Mucosa of descending colon (tissue), 3 donors: ENCODE measurements at regions not wholly inside any gene's neighbourhood (a gene's known extent, or its start where the extent isn't known, plus 50 kb on each side); places are given as distances from the start of the nearest gene placed in this dataset.

Experiments
- ATAC-seq: fragments of 200-7000 bp; cut with Tn5 transposase; one replicate; pipeline ENCODE4 v1.9.1; 2020; ENCODE audit warnings: mild to moderate bottlenecking, moderate library complexity
- DNase-seq, 3 donors: peaks; one replicate each; pipeline ENCODE4 v3.0.0-alpha.2; 2020
- H3K36me3 ChIP-seq: fragments of 200-600 bp; one replicate; pipeline ENCODE4 v1.8.0; 2021; ENCODE audit warnings: low read depth, mild to moderate bottlenecking
- H3K4me1 ChIP-seq: fragments of 200-600 bp; one replicate; pipeline ENCODE4 v1.8.0; 2021; ENCODE audit warnings: low read depth, mild to moderate bottlenecking
- H3K4me3 ChIP-seq: fragments of 200-600 bp; one replicate; pipeline ENCODE4 v1.8.0; 2021; ENCODE audit warnings: mild to moderate bottlenecking
- H3K9me3 ChIP-seq: fragments of 200-600 bp; one replicate; pipeline ENCODE4 v1.8.0; 2021; ENCODE audit warnings: mild to moderate bottlenecking
- intact Hi-C, 2 donors: fragments of 100-400 bp; cut with DNase I in 1 of 2; cut with micrococcal nuclease in 1 of 2; formaldehyde crosslinking; loops; one replicate each; pipeline versions ENCODE4 v1.11.0 to v1.11.1; 2022; cut with DNase I, micrococcal nuclease
- TF ChIP-seq, protein P1 (sequence below): fragments of 200-600 bp; IDR thresholded peaks from one replicate; pipeline ENCODE4 v1.8.0; 2022; ENCODE audit warnings: antibody characterized with exemption, mild to moderate bottlenecking
- donor health status: DM: no; HTN: no; CAD: no; lungs with moderate emphysema.
- donor health status: DM: no; HTN: no; CAD: no.
- donor health status: DM: no; HTN: yes; CAD: no.

DNA sequence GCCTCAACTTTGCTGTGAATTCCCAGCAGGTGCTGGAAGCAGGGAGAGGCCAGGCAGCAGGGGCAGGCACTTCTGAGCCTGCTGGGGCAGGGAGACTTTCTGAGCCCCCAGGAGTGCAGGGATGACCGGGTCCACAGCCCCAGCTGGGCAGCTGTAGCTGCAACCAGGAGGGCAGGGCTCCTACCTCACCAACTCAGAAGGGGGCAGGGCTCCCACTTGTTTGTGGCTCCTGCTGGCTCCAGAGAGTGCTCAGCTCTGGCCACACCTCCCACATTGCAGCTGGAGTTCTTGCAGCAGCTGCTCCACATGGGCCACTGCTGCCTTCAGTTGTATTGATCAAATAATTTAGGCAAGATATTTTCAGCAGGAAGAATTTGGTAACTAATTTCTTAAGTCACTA lies 812.3 kb downstream of the NSUN3 start:
- TF ChIP-seq, protein P1, sequence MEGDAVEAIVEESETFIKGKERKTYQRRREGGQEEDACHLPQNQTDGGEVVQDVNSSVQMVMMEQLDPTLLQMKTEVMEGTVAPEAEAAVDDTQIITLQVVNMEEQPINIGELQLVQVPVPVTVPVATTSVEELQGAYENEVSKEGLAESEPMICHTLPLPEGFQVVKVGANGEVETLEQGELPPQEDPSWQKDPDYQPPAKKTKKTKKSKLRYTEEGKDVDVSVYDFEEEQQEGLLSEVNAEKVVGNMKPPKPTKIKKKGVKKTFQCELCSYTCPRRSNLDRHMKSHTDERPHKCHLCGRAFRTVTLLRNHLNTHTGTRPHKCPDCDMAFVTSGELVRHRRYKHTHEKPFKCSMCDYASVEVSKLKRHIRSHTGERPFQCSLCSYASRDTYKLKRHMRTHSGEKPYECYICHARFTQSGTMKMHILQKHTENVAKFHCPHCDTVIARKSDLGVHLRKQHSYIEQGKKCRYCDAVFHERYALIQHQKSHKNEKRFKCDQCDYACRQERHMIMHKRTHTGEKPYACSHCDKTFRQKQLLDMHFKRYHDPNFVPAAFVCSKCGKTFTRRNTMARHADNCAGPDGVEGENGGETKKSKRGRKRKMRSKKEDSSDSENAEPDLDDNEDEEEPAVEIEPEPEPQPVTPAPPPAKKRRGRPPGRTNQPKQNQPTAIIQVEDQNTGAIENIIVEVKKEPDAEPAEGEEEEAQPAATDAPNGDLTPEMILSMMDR = no peak
- H3K36me3 ChIP-seq = no peaks in the 10 kb centered on the region
- no peak for DNase-seq
- H3K4me3 ChIP-seq = no peak overlapping the region
- intact Hi-C loops = no loop called here
- no peak for ATAC-seq
- no peaks in the 10 kb centered on the region for H3K4me1 ChIP-seq
- no peaks in the 10 kb centered on the region for H3K9me3 ChIP-seq

DNA sequence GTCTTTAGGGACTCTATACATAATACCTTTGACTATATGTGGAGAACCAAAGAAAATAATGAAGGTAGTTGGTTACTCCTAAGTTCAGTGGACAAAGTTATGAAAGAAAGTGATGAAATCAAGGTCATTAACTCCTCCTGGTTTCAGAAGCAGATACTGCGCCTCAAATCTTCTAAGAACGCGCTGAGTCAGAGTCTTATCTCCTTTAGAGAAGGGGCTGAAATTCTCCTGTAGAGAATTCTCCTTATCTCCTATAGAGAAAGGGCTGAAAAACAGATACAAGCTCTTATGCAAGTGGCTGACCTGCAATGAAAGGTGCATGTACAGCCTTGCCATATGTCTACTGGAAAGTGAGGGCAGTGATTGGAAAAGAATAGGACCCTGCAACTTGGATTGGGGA lies 824.2 kb downstream of the NSUN3 start:
- no peak for DNase-seq

DNA sequence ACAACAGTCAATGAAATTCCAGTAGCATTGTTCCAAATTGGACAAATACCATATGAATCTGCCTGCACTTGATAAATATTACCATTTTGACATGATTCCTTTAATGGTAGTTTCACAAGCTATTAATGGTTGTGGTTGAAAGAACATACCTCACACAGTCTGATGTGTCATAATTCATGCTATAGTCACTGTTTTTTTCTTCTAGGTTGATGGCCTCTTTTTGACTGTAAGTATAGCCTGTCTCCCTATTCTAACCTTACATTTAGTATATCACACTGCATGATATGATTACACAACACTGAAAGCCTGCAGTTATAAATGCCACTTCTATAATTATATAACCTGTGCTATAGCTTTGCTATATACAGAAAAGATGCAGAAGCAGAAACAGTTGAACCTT lies 834.1 kb downstream of the NSUN3 start:
- TF ChIP-seq, protein P1 = no peak
- intact Hi-C loops = no loop called here
- H3K36me3 ChIP-seq = no peaks in the 10 kb centered on the region
- no peak overlapping the region for H3K4me3 ChIP-seq
- no peaks in the 10 kb centered on the region for H3K9me3 ChIP-seq
- no peak for ATAC-seq
- DNase-seq = no peak
- no peaks in the 10 kb centered on the region for H3K4me1 ChIP-seq

More for the DNA sequence above, 824.2 kb downstream of the NSUN3 start:
- ATAC-seq = no peak
- Histone ChIP-seq H3K4me1 (no peaks in the 10 kb centered on the region), H3K4me3 (no peak overlapping the region), H3K9me3 (no peaks in the 10 kb centered on the region), H3K36me3 (no peaks in the 10 kb centered on the region)
- intact Hi-C loops = no loop called here
- TF ChIP-seq, protein P1 = no peak

DNA sequence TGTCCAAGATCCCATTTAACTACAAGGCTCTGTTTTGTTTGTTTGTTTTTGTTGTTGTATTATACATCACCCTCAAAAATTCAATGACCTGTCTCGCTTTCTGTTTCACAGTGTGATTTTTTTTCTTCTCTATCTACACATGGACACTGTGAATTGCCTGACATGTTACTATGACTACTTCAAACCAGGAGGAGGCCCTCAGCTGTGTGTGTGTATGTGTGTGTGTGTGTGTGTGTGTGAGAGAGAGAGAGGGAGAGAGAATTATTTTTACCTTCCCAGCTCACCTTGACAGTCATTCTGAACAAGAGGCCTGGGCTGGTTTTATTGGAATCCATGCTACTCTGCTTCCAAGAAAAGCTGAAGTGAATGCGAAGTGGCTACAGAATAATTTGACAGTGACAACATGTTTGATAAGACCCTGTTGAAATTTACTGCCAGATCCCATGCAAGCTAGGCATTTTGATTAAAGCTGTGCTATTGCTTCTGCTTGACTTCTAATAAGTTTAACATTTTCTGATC lies 841.4 kb downstream of the NSUN3 start:
- ATAC-seq = no peak
- no peak for DNase-seq
- no peaks in the 10 kb centered on the region for H3K4me1 ChIP-seq
- intact Hi-C loops = no loop called here
- TF ChIP-seq, protein P1 = no peak
- no peak overlapping the region for H3K4me3 ChIP-seq
- no peaks in the 10 kb centered on the region for H3K36me3 ChIP-seq
- H3K9me3 ChIP-seq = no peaks in the 10 kb centered on the region

DNA sequence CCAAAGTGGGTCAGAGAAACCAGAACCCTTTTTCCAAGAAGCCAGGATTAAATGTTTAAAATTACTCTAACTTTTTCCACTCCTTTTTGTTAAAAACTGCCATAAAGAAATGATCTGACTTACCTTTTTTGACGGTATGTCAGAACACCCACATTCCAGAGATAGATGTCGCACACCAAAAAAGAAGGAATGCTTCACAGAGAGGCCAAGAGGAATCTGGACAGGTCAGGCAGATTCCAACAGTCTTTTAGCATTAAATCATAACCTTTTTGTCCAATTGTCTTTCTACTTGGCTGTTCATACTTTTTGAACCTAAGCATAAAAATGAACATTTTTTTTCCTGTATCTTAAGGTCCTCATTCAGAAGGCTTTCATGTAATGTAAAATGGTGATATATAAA lies 846.9 kb downstream of the NSUN3 start:
- DNase-seq (no peak), ATAC-seq (no peak)
- intact Hi-C loops = no loop called here
- Histone ChIP-seq H3K9me3 (no peaks in the 10 kb centered on the region), H3K4me3 (no peak overlapping the region), H3K36me3 (no peaks in the 10 kb centered on the region), H3K4me1 (no peaks in the 10 kb centered on the region)
- TF ChIP-seq, protein P1 = no peak

DNA sequence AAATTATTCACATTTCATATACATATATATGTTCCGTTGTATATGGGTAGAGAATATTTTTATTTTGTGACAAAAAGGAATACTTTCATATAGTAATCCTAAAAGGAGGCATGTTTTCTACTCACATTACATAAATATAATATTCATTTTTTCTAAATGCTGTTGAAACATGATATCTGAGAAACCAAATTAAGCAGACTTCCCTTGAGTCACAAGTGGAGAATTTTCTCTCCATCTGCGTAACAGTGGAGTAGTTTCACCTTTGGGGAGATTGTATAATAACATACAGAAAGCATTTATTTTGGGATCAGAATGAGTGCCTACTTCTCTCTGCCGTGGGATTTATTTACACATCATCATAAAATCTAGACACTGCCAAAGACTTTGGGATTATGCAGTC lies 849.8 kb downstream of the NSUN3 start:
- ATAC-seq (no peak), DNase-seq (no peak)
- TF ChIP-seq, protein P1 = no peak
- Histone ChIP-seq H3K9me3 (no peaks in the 10 kb centered on the region), H3K36me3 (no peaks in the 10 kb centered on the region), H3K4me1 (no peaks in the 10 kb centered on the region), H3K4me3 (no peak overlapping the region)
- intact Hi-C loops = no loop called here
